T47D (cell line): ENCODE measurements at regions not wholly inside any gene's neighbourhood (a gene's known extent, or its start where the extent isn't known, plus 50 kb on each side); places are given as distances from the start of the nearest gene placed in this dataset.

Experiments
- DNase-seq, 2 experiments: peaks; one replicate each; pipeline versions ENCODE4 v3.0.0 to v3.0.0-alpha.2; 2011 to 2012; ENCODE audit warnings: low read depth in 1 of 2, low spot score in 1 of 2
- JUND ChIP-seq: IDR thresholded peaks from 2 replicates; pipeline ENCODE4 v1.6.1; 2012; ENCODE audit warnings: low read depth
- in situ Hi-C: cut with HindIII; loops from 2 replicates; pipeline ENCODE4 v1.10.0; 2016; ENCODE audit warnings: low sequenced_read_pairs, low pct_unique_long_range_greater_than_20kb

- TF ChIP-seq JUND = no peak
- in situ Hi-C loops = no loop called here
- DNase-seq = no peak
These were observed 204.4 kb downstream of the ALX1 start for GRCh38 chr12:85484387-85484786.

GRCh38 chr12:85489194-85489593, 209.2 kb downstream of the ALX1 start:
- in situ Hi-C loops = no loop called here
- no peak for DNase-seq
- no peak for TF ChIP-seq JUND

- in situ Hi-C loops = no loop called here
- no peak for DNase-seq
- TF ChIP-seq JUND = no peak
These were observed 224.1 kb downstream of the ALX1 start for GRCh38 chr12:85504164-85504563.

GRCh38 chr12:85504624-85505023, 224.6 kb downstream of the ALX1 start:
- no peak for DNase-seq
- TF ChIP-seq JUND = no peak
- in situ Hi-C loops = no loop called here

GRCh38 chr12:85507456-85507855, 227.4 kb downstream of the ALX1 start:
- in situ Hi-C loops = no loop called here
- DNase-seq = no peak
- TF ChIP-seq JUND = no peak

GRCh38 chr12:85509081-85509856, 229.2 kb downstream of the ALX1 start:
- DNase-seq = no peak
- TF ChIP-seq JUND = no peak
- in situ Hi-C loops = no loop called here

- DNase-seq = no peak
These were observed 229.8 kb downstream of the ALX1 start for GRCh38 chr12:85509857-85510256.

GRCh38 chr12:85516039-85516438, 236.0 kb downstream of the ALX1 start:
- TF ChIP-seq JUND = no peak
- DNase-seq = no peak
- in situ Hi-C loops = no loop called here

More at GRCh38 chr12:85509857-85510256, 229.8 kb downstream of the ALX1 start:
- no peak for TF ChIP-seq JUND
- in situ Hi-C loops = no loop called here

- in situ Hi-C loops = no loop called here
- no peak for DNase-seq
- TF ChIP-seq JUND = no peak
These were observed 236.8 kb downstream of the ALX1 start for GRCh38 chr12:85516667-85517325.

- in situ Hi-C loops = no loop called here
- TF ChIP-seq JUND = no peak
These were observed 239.1 kb downstream of the ALX1 start for GRCh38 chr12:85519163-85519562.

GRCh38 chr12:85523197-85523596, 243.2 kb downstream of the ALX1 start:
- DNase-seq = no peak
- no peak for TF ChIP-seq JUND
- in situ Hi-C loops = no loop called here

More at GRCh38 chr12:85519163-85519562, 239.1 kb downstream of the ALX1 start:
- DNase-seq = no peak

- TF ChIP-seq JUND = no peak
- in situ Hi-C loops = no loop called here
- DNase-seq = no peak
These were observed 247.2 kb downstream of the ALX1 start for GRCh38 chr12:85527192-85527591.

- no peak for DNase-seq
- no peak for TF ChIP-seq JUND
- in situ Hi-C loops = no loop called here
These were observed 249.9 kb downstream of the ALX1 start for GRCh38 chr12:85529896-85530295.
